Tongue (tissue), 1 donor: ENCODE measurements at regions not wholly inside any gene's neighbourhood (a gene's known extent, or its start where the extent isn't known, plus 50 kb on each side); places are given as distances from the start of the nearest gene placed in this dataset.

ENCODE experiments used
- DNase-seq: peaks from one replicate; pipeline ENCODE4 v3.0.0-alpha.2; 2015

- DNase-seq, result no peak
Observed at GRCh38 chrX:7789200-7789599, 53.8 kb upstream of the VCX start.

GRCh38 chrX:7788334-7788733 lies 54.6 kb upstream of the VCX start:
- DNase-seq, result no peak

- no peak for DNase-seq
Observed at GRCh38 chrX:7787714-7788113, 55.3 kb upstream of the VCX start.

GRCh38 chrX:7784580-7784979 lies 58.4 kb upstream of the VCX start:
- DNase-seq, result no peak

- no peak for DNase-seq
Observed at GRCh38 chrX:7779644-7780043, 63.3 kb upstream of the VCX start.

GRCh38 chrX:7775987-7776386 lies 67.0 kb upstream of the VCX start:
- DNase-seq, result no peak

GRCh38 chrX:7771788-7772438 lies 71.1 kb upstream of the VCX start:
- no peak for DNase-seq

GRCh38 chrX:7759830-7760229 lies 83.1 kb upstream of the VCX start:
- no peak for DNase-seq

- no peak for DNase-seq
Observed at GRCh38 chrX:7746856-7747255, 96.1 kb upstream of the VCX start.

GRCh38 chrX:7730071-7730470 lies 112.9 kb upstream of the VCX start:
- no peak for DNase-seq

GRCh38 chrX:7720519-7720918 lies 122.5 kb upstream of the VCX start:
- DNase-seq, result no peak

- no peak for DNase-seq
Observed at GRCh38 chrX:7714351-7714750, 128.6 kb upstream of the VCX start.

GRCh38 chrX:7711167-7711566 lies 131.8 kb upstream of the VCX start:
- no peak for DNase-seq

GRCh38 chrX:7709845-7710244 lies 133.1 kb upstream of the VCX start:
- DNase-seq, result peak; percentile 0

- DNase-seq, result peak; percentile 13
Observed at GRCh38 chrX:7706032-7706431, 136.9 kb upstream of the VCX start.

- no peak for DNase-seq
Observed at GRCh38 chrX:7704205-7704604, 138.8 kb upstream of the VCX start.

GRCh38 chrX:7698248-7698647 lies 144.7 kb upstream of the VCX start:
- no peak for DNase-seq

GRCh38 chrX:7690842-7691241 lies 152.1 kb upstream of the VCX start:
- DNase-seq, result no peak

GRCh38 chrX:7689791-7690412 lies 153.1 kb upstream of the VCX start:
- no peak for DNase-seq

GRCh38 chrX:7680181-7680580 lies 162.8 kb upstream of the VCX start:
- DNase-seq, result no peak

- DNase-seq, result no peak
Observed at GRCh38 chrX:7654316-7654715, 188.7 kb upstream of the VCX start.

- DNase-seq, result no peak
Observed at GRCh38 chrX:7647831-7648230, 195.1 kb upstream of the VCX start.

GRCh38 chrX:7641141-7641540 lies 201.8 kb upstream of the VCX start:
- no peak for DNase-seq

- no peak for DNase-seq
Observed at GRCh38 chrX:7640392-7640791, 202.6 kb upstream of the VCX start.
